Neural progenitor cell (in vitro differentiated cells): ENCODE measurements at regions not wholly inside any gene's neighbourhood (a gene's known extent, or its start where the extent isn't known, plus 50 kb on each side); places are given as distances from the start of the nearest gene placed in this dataset.

ENCODE experiments used
- CTCF ChIP-seq: fragments of 200-600 bp; sonication (generic); IDR thresholded peaks from 2 replicates; pipeline ENCODE4 v1.5.1; 2017; ENCODE audit warnings: antibody characterized with exemption, mild to moderate bottlenecking
- EZH2phosphoT487 ChIP-seq: fragments of 200-600 bp; sonication (generic); IDR thresholded peaks from 2 replicates; pipeline ENCODE4 v1.6.1; 2017; ENCODE audit warnings: antibody characterized with exemption

- no peak for TF ChIP-seq CTCF
- TF ChIP-seq EZH2phosphoT487 = no peak
These were observed 168.9 kb upstream of the NUDT10 start for GRCh38 chrX:51163730-51164129.
